Left ventricle myocardium inferior (tissue), 1 donor: ENCODE measurements at regions not wholly inside any gene's neighbourhood (a gene's known extent, or its start where the extent isn't known, plus 50 kb on each side); places are given as distances from the start of the nearest gene placed in this dataset.

ENCODE experiments used
- DNase-seq: peaks from one replicate; pipeline ENCODE4 v3.0.0-alpha.2; 2020
- H3K27ac ChIP-seq: fragments of 200-600 bp; replicated peaks from 2 replicates; pipeline ENCODE4 v1.8.0; 2021
- H3K27me3 ChIP-seq: fragments of 200-600 bp; 2 replicates; pipeline ENCODE4 v1.8.0; 2021; ENCODE audit warnings: low read depth
- H3K36me3 ChIP-seq: fragments of 200-600 bp; 2 replicates; pipeline ENCODE4 v1.8.0; 2021
- H3K4me1 ChIP-seq: fragments of 200-600 bp; 2 replicates; pipeline ENCODE4 v1.8.0; 2021
- H3K4me3 ChIP-seq: fragments of 200-600 bp; 2 replicates; pipeline ENCODE4 v1.8.0; 2021; ENCODE audit warnings: mild to moderate bottlenecking, moderate library complexity
- H3K9me3 ChIP-seq: fragments of 200-600 bp; replicated peaks from 2 replicates; pipeline ENCODE4 v1.8.0; 2021
- CTCF ChIP-seq: fragments of 200-600 bp; IDR thresholded peaks from 2 replicates; pipeline ENCODE4 v1.8.0; 2021; ENCODE audit warnings: antibody characterized with exemption, mild to moderate bottlenecking, borderline replicate concordance
- intact Hi-C: fragments of 100-400 bp; cut with micrococcal nuclease; formaldehyde crosslinking; loops from one replicate; pipeline ENCODE4 v1.11.0; 2022
- donor health status: DM: no; HTN: yes; CAD: no; lungs with severe emphysema.

GRCh38 chr13:40155201-40155600 is 499.7 kb downstream of the COG6 start:
- TF ChIP-seq CTCF: no peak
- no peak overlapping the region for H3K4me3 ChIP-seq
- no peak for DNase-seq
- intact Hi-C loops: no loop called here
- H3K27me3 ChIP-seq: no peaks in the 10 kb centered on the region
- no peaks in the 10 kb centered on the region for H3K36me3 ChIP-seq
- no peak overlapping the region for H3K27ac ChIP-seq
- peaks cover 8% of the 10 kb centered on the region for H3K4me1 ChIP-seq
- no peaks in the 10 kb centered on the region for H3K9me3 ChIP-seq

- no peak for TF ChIP-seq CTCF
- intact Hi-C loops: no loop called here
Measured at GRCh38 chr13:40158218-40158617, 502.8 kb downstream of the COG6 start.

GRCh38 chr13:40158757-40159156 is 503.3 kb downstream of the COG6 start:
- Histone ChIP-seq H3K4me3 (no peak overlapping the region), H3K36me3 (no peaks in the 10 kb centered on the region), H3K4me1 (no peaks in the 10 kb centered on the region), H3K27me3 (no peaks in the 10 kb centered on the region), H3K9me3 (no peaks in the 10 kb centered on the region), H3K27ac (no peak overlapping the region)
- TF ChIP-seq CTCF: no peak
- intact Hi-C loops: no loop called here
- DNase-seq: no peak

More at GRCh38 chr13:40158218-40158617, 502.8 kb downstream of the COG6 start:
- no peaks in the 10 kb centered on the region for H3K27me3 ChIP-seq
- no peaks in the 10 kb centered on the region for H3K4me1 ChIP-seq
- no peak overlapping the region for H3K27ac ChIP-seq
- H3K9me3 ChIP-seq: no peaks in the 10 kb centered on the region
- no peak for DNase-seq
- no peak overlapping the region for H3K4me3 ChIP-seq
- H3K36me3 ChIP-seq: no peaks in the 10 kb centered on the region

DNA sequence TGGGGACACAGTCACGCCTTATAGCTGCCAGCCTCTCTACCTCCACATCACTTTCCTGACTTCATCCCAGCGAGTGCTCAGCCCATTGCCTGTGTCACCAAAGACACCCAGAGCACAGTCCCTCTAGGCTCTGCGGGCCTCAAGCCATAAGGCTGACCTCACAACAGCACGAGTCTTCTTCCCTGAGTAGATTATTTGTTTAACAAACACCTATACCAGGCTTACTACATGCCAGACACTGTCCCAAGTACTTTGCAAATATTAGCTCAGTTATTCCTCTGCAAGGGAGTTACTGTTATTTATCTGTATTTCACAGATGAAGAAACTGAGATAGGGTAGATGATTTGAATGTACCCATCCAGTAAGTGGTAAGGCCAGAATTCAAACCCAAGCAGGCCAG is 504.3 kb downstream of the COG6 start:
- DNase-seq: no peak
- TF ChIP-seq CTCF: no peak
- Histone ChIP-seq H3K4me3 (no peak overlapping the region), H3K4me1 (peaks cover 4% of the 10 kb centered on the region), H3K36me3 (no peaks in the 10 kb centered on the region), H3K27me3 (no peaks in the 10 kb centered on the region), H3K27ac (no peak overlapping the region), H3K9me3 (no peaks in the 10 kb centered on the region)
- intact Hi-C loops: no loop called here

DNA sequence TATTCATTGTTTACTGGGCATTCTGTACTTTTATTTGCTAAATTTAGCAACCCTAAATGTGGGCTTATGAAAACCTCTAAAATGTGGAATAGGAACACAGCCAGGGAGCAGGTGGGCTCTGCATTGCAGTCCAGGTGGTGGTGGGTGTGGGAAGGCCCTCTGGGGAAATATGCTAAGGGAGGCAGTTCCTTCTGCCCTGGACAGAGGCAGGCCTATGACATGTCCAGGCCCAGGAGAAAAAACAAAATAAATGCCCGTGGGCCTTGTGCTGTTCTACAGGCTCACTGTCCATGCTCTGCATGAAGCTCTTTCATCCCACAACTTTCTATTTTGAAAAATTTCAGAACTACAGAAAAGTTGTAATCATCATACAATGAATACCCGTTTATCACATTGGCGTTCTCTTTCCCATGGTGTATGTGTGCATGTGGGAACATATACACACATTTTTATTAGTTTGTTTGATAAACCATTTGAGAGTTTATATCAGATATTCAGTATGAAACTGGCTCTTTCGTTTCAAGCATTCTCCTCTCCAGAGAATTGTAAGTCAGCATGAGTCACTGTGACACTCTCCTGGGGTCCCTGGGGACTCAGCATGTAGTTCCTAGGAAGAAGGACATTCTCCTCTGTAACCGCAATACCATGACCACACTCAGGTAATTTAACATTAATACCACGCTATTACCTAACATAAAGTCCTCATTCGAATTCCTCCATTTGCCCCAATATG is 505.3 kb downstream of the COG6 start:
- no peaks in the 10 kb centered on the region for H3K9me3 ChIP-seq
- intact Hi-C loops: no loop called here
- H3K36me3 ChIP-seq: no peaks in the 10 kb centered on the region
- no peaks in the 10 kb centered on the region for H3K27me3 ChIP-seq
- TF ChIP-seq CTCF: no peak
- peaks cover 4% of the 10 kb centered on the region for H3K4me1 ChIP-seq
- no peak overlapping the region for H3K4me3 ChIP-seq
- no peak for DNase-seq
- H3K27ac ChIP-seq: no peak overlapping the region
